ENCODE measurements at regions not wholly inside any gene's neighbourhood (a gene's known extent, or its start where the extent isn't known, plus 50 kb on each side); places are given as distances from the start of the nearest gene placed in this dataset.
"Not testable (repeated sequence)": the region's sequence is repeated elsewhere in the genome, so short reads cannot be mapped to it uniquely, and the experiment has no call there.

GRCh38 chr1:70490153-70490552, 79.1 kb downstream of the CTH start:
- no peak for DNase-seq (ENCODE audit: low read depth in 4 of 4, low spot score in 3 of 4)

GRCh38 chr1:70495370-70495769, 84.3 kb downstream of the CTH start:
- no peak for DNase-seq (ENCODE audit: low read depth in 4 of 4, low spot score in 3 of 4)

- DNase-seq (ENCODE audit: low read depth in 4 of 4, low spot score in 3 of 4): no peak
Observed at GRCh38 chr1:70496181-70496580, 85.1 kb downstream of the CTH start.

GRCh38 chr1:70497152-70497551, 86.1 kb downstream of the CTH start:
- DNase-seq (ENCODE audit: low read depth in 4 of 4, low spot score in 3 of 4): no peak

- DNase-seq (ENCODE audit: low read depth in 4 of 4, low spot score in 3 of 4): no peak
Observed at GRCh38 chr1:70498666-70499065, 87.6 kb downstream of the CTH start.

- no peak for DNase-seq (ENCODE audit: low read depth in 4 of 4, low spot score in 3 of 4)
Observed at GRCh38 chr1:70499695-70500094, 88.6 kb downstream of the CTH start.

GRCh38 chr1:70503358-70503757, 92.3 kb downstream of the CTH start:
- DNase-seq (ENCODE audit: low read depth in 4 of 4, low spot score in 3 of 4): no peak

- DNase-seq (ENCODE audit: low read depth in 4 of 4, low spot score in 3 of 4): no peak
Observed at GRCh38 chr1:70504176-70504820, 93.2 kb downstream of the CTH start.

- DNase-seq (ENCODE audit: low read depth in 4 of 4, low spot score in 3 of 4): no peak
Observed at GRCh38 chr1:70504821-70505193, 93.7 kb downstream of the CTH start.

- DNase-seq (ENCODE audit: low read depth in 4 of 4, low spot score in 3 of 4): not testable (repeated sequence)
Observed at GRCh38 chr1:70507991-70508390, 96.9 kb downstream of the CTH start.

- DNase-seq (ENCODE audit: low read depth in 4 of 4, low spot score in 3 of 4): peak in 3 of 4 donors; percentile 25 to 50 (median 36)
Observed at GRCh38 chr1:70509996-70510876, 99.2 kb downstream of the CTH start.

GRCh38 chr1:70517444-70517843, 106.4 kb downstream of the CTH start:
- DNase-seq (ENCODE audit: low read depth in 4 of 4, low spot score in 3 of 4): no peak

- no peak for DNase-seq (ENCODE audit: low read depth in 4 of 4, low spot score in 3 of 4)
Observed at GRCh38 chr1:70518106-70518505, 107.0 kb downstream of the CTH start.

- DNase-seq (ENCODE audit: low read depth in 4 of 4, low spot score in 3 of 4): peak in 2 of 4 donors; percentile 12 to 18
Observed at GRCh38 chr1:70528590-70529333, 117.7 kb downstream of the CTH start.

GRCh38 chr1:70536708-70537366, 125.8 kb downstream of the CTH start:
- no peak for DNase-seq (ENCODE audit: low read depth in 4 of 4, low spot score in 3 of 4)

GRCh38 chr1:70537788-70538187, 126.7 kb downstream of the CTH start:
- DNase-seq (ENCODE audit: low read depth in 4 of 4, low spot score in 3 of 4): no peak

- DNase-seq (ENCODE audit: low read depth in 4 of 4, low spot score in 3 of 4): no peak
Observed at GRCh38 chr1:70542030-70542429, 131.0 kb downstream of the CTH start.

- no peak for DNase-seq (ENCODE audit: low read depth in 4 of 4, low spot score in 3 of 4)
Observed at GRCh38 chr1:70542856-70543255, 131.8 kb downstream of the CTH start.

GRCh38 chr1:70546726-70547125, 135.7 kb downstream of the CTH start:
- no peak for DNase-seq (ENCODE audit: low read depth in 4 of 4, low spot score in 3 of 4)

- no peak for DNase-seq (ENCODE audit: low read depth in 4 of 4, low spot score in 3 of 4)
Observed at GRCh38 chr1:70552662-70553566, 141.8 kb downstream of the CTH start.
